Stimulated activated CD4-positive, alpha-beta T cell treated with anti-CD3 and anti-CD28 coated beads, Interleukin-4, amount 100 ng/mL, for 1 hour (primary cell): ENCODE measurements at regions not wholly inside any gene's neighbourhood (a gene's known extent, or its start where the extent isn't known, plus 50 kb on each side); places are given as distances from the start of the nearest gene placed in this dataset.

ENCODE experiments used
- DNase-seq: peaks from one replicate; pipeline ENCODE4 v3.0.0-alpha.2; 2020

DNA sequence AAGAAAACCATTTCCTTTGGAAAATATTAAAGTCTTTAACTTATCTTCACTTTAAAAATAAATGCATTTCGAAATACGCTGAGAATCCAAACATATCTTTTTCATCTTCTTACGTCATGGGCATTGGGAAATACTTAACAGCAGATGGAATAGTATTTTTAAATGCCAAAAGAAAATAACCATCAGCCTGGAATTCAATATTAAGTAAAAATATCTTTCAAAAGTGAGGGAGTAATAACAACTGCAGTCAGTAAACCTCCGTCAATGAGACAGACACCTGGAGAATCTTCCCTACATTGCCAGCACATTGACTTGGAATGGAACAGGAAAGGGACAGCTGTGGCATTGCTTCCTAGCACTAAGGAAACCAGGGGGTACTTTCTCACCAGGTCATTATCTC, 290.4 kb upstream of the TNP1 start:
- no peak for DNase-seq

DNA sequence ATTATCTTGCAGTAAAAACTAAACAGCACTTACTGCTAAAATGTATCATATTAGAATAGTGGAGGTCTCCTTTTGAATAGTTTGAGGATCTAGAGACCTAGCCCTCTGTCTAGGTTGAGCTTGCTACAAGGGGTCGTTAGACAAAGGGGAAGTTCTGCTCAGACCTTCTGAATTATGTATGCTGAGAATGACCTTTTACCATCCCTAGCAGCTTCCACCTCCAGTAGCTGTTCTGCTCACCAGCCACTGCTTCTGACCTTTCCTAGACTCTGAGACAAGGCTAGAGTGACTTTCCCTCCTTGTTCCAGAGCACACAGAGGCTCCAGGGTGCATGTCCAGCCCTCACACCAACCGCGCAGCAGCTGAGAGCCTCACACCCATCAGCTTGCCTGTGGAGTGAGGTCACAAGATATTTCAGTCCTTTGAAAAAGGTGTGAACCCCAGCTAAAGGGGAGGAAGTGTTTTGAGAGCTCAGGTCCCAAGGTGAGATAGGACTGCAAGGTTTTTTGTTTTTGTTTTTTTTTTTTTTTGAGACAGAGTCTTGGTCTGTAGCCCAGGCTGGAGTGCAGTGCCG, 289.3 kb upstream of the TNP1 start:
- no peak for DNase-seq

DNA sequence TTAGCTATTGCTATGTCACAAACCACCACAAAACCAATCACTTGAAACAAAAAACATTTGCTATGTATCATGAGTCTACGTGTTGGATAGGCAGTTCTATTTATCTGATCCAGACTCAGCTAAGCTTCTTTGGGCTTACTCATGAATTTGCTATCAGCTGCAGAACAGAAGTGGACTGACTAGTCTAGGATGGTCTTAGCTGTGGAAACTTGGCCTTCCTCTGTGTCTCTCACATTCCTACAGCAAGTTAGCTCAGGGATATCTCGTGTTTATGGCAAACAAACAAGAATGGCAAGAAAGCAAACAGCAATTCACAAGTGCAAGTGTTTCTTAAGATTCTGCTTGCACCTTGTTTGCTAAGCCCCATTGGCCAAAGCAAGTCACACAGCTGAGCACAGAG, 288.0 kb upstream of the TNP1 start:
- DNase-seq, result no peak

- no peak for DNase-seq
Measured at GRCh38 chr2:217146956-217147355, 287.1 kb upstream of the TNP1 start.

- DNase-seq, result no peak
Measured at GRCh38 chr2:217142649-217143266, 282.9 kb upstream of the TNP1 start.

GRCh38 chr2:217138284-217138683, 278.4 kb upstream of the TNP1 start:
- DNase-seq, result no peak

- DNase-seq, result no peak
Measured at GRCh38 chr2:217127744-217128143, 267.9 kb upstream of the TNP1 start.

GRCh38 chr2:217125014-217125413, 265.1 kb upstream of the TNP1 start:
- no peak for DNase-seq

GRCh38 chr2:217124050-217124449, 264.2 kb upstream of the TNP1 start:
- no peak for DNase-seq

GRCh38 chr2:217121565-217121964, 261.7 kb upstream of the TNP1 start:
- DNase-seq, result no peak

- no peak for DNase-seq
Measured at GRCh38 chr2:217120429-217120828, 260.6 kb upstream of the TNP1 start.

DNA sequence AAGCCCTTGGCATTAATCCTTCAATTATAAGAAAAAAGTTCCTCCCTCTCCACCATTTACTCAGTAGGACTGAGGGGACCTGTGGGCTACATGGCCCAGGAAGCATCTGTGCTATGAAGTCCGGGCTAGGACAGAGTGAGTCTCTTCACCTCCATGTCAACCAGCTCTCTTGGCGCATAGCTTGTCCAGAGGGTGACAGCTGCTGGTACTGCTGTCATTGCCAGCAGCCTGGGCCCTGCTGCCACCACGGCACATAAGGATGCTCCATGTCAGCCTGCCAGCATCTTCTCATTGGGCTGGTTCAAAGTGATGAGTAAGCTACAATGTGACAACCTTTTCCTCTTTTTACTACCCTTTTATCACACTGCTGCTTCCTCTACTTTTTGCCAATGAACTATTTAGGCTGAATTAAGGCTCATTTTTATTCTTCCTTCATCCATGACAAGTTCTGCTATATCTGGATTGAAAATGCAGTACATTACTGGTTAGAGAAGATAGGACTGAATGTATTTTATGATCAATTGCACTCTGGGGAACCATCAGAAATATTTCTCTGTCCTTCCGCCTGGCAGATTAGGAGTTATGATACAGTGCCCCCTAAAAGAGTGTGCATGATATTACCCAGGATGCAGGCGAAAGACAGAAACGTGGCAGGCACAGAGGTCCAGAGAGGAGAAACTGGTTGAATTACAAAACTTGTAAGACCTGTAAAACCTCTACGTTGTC, 258.9 kb upstream of the TNP1 start:
- DNase-seq, result no peak

- DNase-seq, result no peak
Measured at GRCh38 chr2:217117523-217117922, 257.7 kb upstream of the TNP1 start.

- no peak for DNase-seq
Measured at GRCh38 chr2:217116610-217117009, 256.7 kb upstream of the TNP1 start.

- no peak for DNase-seq
Measured at GRCh38 chr2:217114117-217114516, 254.3 kb upstream of the TNP1 start.

DNA sequence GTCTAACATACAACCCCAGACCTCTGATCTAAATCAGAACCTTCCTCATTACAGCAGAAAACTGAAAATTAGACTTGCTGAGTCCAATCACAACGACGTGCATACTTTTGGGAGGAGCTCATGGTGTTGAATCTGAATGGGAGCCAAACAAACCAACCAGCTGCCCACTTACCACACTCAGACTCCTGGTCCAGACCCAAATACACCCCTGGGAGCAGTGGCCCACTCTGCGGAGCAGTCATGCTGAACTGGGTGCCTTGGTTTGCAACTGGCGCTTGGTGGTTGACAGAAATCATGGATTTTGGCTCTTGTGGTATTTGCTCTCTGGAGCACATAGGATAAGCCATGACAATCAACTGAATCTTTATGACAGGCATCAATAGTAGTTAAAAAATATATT, 253.6 kb upstream of the TNP1 start:
- no peak for DNase-seq

DNA sequence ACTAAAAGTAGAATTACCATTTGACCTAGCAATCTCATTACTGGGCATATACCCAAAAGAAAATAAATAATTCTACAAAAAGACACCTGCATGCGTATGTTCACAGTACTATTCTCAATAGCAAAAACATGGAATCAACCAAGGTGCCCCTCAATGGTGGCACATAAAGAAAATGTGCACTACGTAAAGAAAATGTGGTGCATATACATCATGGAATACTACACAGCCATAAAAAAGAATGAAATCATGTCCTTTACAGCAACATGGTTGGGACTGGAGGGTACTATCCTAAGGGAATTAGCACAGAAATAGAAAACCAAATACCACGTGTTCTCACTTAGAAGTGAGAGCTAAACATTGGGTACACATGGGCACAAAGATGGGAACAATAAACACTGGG, 250.7 kb upstream of the TNP1 start:
- no peak for DNase-seq

- no peak for DNase-seq
Measured at GRCh38 chr2:217108575-217109027, 248.7 kb upstream of the TNP1 start.

DNA sequence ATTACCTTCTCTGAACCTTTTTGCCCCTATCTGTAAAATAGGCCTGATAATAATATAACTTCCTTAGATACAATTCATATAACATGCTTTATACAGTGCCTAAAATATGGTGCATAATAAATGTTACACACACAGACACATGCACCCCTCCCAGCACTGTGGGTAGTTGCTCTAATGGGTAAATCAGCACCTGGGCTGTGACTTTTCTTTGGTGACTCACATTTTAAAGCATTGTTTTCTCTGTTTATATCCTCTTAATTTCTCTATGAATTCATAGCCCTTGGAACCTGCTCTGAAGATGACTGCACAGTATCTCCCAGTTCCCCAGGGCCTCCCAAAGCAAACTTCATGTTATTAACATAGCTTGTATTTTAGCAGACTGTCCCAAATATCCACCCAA, 248.2 kb upstream of the TNP1 start:
- no peak for DNase-seq

GRCh38 chr2:217107480-217107879, 247.6 kb upstream of the TNP1 start:
- no peak for DNase-seq

DNA sequence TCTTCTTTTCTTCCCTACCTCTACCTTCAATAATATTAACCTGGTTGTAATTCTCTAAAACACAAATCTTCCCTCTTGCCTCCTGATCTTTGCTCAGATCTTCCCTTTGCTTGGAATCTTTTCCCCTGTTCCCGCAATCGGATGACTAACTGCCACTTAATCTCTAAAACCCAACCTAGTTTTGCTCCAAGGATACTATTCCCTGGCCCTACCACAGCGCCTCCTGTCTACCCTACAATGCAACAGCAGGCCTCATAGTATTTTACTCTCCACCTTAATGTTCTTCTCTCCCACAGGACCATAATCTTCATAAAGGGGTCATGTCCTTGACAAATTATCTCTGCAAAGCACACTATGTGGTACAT, 246.8 kb upstream of the TNP1 start:
- no peak for DNase-seq

GRCh38 chr2:217105733-217106649, 246.1 kb upstream of the TNP1 start:
- no peak for DNase-seq

- no peak for DNase-seq
Measured at GRCh38 chr2:217103752-217104545, 244.1 kb upstream of the TNP1 start.
